Frontal cortex (tissue), 3 donors: ENCODE measurements at regions not wholly inside any gene's neighbourhood (a gene's known extent, or its start where the extent isn't known, plus 50 kb on each side); places are given as distances from the start of the nearest gene placed in this dataset.

ENCODE experiments used
- DNase-seq, 2 donors: peaks; one replicate each; pipeline ENCODE4 v3.0.0; 2012; ENCODE audit warnings: low spot score in 2 of 2
- FAIRE-seq: peaks from 2 replicates; lab custom pipeline; 2012; peaks lifted over from hg19 to GRCh38; lab: Jason Lieb, UNC
- donor health status: control.
- donor health status: control.
- donor health status: control.

DNA sequence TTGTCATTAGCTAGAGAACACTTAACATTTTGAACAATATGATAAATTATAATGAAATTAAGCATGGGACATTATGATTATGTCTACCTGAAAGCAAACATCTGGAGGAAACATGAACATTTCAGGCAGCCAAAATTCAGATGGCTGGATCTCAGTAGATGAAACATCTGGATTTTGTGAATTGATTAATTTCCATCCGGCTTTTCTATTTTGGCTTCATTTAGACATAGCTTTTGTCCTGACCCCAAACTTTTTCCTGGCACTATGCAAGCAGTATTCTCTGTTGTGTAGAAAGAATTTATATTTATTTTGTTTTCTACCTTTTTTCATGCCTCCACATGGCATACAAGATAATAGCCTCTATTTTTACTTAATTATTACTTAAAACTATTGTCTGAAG, 186.3 kb downstream of the OGFRL1 start:
- no peak for DNase-seq
- FAIRE-seq: no peak

DNA sequence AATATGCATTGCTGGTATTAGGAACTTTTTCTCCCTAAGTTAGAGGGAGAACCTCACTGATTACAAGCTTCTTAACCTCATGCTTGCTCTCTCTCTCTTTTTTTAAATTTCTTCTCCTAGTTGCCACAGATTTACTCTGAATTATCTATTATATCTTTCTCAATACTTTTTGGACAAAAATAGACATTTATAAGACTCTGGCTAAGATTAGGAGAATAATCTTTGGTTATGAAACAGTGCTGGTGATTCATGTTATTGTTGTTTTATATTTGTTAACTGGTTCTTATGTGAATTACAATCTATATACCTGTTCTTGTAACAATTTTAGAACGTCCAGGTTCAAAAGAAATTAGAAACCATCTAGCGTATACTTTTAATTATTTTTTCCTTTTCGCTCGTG, 187.8 kb downstream of the OGFRL1 start:
- FAIRE-seq (peak; percentile 8), DNase-seq (no peak)

DNA sequence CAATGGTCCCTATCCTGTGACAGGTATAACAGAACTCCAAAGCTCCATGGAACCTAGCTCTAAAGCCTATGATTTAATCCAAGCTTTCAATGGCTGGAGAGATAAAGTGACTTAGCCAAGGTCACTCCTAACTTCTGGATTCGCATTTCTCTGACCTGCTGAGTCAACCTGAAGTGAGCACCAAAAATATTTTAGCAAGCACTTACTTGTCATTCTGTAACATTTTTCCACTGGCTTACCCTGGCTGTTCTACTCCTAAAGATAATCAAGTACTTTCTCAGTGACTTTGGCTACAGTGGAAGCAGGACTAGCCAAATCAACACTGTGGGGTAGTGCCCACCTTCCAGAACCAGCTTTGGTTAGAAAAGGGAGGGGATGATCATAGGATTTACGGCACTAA, 188.3 kb downstream of the OGFRL1 start:
- DNase-seq (no peak), FAIRE-seq (no peak)

DNA sequence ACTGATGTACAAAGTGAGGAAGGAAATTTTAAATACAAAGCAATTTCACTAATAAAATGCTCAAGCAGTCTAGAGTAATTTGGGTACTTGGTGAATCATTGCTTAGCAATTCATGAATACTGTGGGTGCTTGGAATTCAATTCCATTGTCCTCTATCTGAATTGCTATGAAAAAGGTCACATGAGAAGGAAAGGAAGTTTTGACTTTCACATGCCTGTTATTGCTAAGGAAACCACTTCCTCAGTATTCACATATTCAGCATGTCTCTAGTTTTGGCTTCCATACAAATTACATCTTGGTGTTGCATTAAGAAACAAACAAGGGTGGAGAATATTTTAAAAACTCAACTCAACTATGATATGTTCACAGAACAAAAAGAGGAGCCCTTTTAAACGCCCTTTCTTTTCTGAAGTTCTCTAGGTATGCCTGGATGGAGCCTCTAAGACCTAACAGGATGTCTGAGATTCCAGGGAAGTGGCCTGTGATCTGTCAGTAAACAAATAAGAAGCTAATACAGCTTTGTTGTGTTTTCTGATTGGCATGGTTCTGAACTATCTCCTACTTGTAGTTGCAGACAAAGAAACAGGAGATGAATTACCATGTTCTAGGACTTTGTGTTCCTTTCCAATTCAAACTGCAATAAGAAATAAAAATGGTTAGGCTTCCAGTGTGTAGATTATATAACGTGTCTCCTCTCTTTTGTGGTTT, 190.4 kb downstream of the OGFRL1 start:
- FAIRE-seq (no peak), DNase-seq (peak in 1 of 2 donors; percentile 5)

DNA sequence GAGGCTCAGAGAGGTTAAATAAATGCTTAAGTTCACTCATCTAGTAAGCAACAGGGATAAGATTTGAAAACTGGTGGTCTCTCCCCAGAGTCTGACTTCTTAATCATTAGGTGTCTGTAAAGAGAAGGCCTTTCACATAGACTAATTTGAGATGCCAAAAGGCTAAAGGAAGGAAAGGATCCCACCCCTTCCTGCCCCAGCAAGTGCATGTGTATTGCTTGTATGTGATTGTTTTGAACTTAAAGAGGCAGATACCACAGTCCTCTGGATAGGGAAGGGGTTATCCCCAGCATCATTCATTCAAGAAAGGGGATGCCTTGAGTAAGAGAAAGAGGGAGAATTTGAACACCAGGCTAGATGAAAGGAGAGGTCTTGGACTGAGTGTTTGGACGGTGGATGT, 192.0 kb downstream of the OGFRL1 start:
- FAIRE-seq: no peak
- no peak for DNase-seq

DNA sequence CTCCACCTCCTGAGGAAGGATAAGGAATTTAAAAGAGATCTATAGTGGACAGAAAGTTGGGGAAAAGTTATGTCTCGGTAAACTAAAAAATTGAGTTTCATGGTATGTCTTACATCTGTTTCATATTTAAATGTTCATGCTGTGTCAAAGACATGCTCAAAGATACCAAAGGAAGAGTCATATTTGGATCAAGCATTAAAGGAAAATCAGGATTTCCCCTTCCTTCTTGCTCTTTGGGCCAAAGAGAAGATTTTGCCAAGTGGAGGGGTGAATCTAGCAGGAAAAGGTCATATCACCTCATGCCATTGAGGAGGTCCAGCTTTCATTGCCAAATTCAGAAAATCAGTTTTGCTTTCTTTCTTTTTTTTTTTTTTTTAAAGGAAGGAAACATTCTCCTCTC, 192.4 kb downstream of the OGFRL1 start:
- DNase-seq (no peak), FAIRE-seq (no peak)

DNA sequence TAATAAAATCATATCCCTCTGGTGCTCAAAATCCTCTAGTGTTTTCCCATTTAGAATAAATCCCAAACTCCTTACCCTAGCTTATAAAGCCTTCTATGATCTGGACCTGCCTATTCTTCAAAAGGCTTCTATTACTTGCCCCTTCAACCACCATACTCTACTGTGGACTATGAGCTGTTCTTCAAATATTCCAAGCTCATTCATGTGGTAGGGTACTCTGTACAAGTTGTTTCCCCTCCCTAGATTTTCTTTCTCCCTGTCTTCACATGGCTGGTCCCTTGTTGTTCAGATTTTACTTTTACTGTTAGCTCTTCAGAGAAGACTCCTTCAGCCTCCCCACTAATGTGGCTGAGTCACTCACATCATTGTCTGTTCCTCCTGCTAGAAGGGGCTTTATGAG, 193.2 kb downstream of the OGFRL1 start:
- FAIRE-seq (no peak), DNase-seq (no peak)

DNA sequence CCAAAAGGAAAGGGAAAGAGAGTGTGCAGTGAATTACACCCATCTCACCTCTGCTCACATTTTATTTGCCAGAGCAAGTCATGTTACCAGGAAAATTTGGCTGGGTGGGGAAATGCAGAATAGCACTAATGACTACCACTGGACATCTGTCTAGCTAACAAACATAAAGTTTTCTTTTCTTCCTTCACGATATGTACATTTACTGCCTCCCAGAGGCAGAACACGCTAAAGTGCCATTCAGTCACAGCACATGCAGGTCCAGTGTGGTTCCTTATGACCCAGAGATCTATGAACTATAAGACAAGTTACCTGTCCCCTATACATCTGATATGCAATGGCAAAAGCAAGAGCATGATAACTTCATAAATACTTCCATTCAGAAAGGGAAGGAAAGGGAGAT, 194.1 kb downstream of the OGFRL1 start:
- no peak for FAIRE-seq
- no peak for DNase-seq

DNA sequence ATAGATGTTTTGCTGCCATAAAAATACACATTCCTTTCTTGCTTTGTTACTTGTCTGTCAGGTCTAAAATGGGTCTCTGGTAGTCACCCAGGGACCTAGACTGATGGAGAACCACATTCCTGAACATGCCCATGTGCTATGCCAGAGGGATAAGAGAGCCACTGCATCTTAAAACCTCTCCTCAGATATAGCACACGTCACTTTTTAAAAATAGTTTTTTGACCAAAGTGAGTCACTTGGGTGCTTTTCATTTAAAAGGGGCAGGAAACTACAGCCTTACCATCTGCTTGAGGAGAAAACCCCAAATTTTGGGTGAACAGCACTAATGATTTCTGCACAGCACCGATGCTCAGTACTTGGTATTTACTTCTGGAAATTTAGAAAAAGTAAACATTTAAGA, 197.8 kb downstream of the OGFRL1 start:
- no peak for DNase-seq

DNA sequence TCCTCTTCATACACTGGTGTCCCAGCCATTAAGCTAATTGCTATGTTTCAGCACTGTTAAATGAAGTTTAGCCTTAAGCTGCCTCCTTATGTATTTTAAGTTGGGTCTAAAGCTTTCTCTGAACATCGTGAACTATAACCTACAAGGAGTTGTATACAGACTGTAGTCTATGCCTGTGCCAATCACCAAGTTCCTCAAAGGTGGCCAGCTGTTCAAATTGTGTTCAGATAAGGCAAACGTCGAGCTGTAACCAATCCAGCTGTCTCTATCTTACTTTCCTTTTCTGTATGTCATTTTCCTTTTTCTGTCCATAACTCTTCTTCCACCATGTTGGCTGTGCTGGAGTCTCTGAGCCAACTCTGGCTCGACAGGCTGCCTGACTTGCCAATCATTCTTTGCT, 199.6 kb downstream of the OGFRL1 start:
- no peak for FAIRE-seq

More for the DNA sequence above, 197.8 kb downstream of the OGFRL1 start:
- FAIRE-seq: no peak

DNA sequence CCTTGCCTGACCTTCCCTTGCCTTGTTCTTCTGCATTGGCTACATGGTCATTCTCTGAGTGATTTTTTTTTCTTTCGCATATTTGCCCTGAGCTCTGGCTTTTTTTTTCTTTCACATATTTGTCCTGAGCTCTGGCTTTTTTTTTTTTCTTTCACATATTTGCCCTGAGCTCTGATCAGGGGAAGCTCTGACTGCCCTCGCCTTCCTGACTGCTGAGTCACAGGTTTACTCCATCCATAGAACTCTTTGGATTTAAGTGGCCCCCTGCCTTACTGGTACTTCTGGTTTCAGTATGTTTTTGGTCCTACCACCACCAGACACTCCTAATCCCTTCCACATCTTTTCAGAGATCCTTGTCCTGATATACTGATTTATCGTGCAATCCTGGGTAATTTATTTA, 201.1 kb downstream of the OGFRL1 start:
- FAIRE-seq (no peak), DNase-seq (no peak)

More for the DNA sequence above, 199.6 kb downstream of the OGFRL1 start:
- no peak for DNase-seq

DNA sequence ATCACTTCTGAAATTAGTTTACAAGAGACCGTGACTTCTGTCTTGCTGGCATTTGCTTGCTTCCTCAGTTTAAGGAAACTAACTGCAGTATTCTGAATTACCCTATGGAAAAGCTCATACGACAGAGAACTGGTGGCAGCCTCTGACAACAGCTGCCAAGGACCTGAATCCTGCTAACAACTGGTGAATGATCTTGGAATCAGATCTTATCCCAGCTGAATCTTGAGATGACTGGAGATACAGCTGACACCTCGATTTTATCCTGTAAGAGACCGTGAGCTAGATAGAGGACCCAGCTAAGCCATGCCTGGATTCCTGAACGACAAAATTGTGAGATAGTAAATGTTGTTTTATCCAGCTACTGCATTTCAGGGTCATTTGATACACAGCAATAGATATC, 202.3 kb downstream of the OGFRL1 start:
- FAIRE-seq: no peak
- DNase-seq: no peak

DNA sequence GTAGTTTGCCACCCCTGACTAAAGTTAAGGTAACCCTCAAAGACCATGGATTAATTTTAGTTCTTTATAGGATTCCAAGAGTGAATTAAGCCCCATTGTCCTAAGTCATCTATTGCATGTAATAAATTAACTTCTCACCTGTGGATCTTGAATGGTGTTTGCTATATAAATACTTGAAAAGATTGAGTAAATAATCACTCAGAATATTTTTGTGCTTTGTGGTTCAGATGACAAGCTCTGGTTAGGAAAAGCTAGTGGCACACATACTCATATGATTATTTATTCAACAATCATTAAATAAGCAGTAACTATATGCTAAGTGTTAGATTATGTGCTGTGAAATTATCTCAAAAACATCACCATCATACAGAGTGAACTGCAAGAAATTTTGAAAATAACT, 203.2 kb downstream of the OGFRL1 start:
- no peak for FAIRE-seq
- DNase-seq: no peak

DNA sequence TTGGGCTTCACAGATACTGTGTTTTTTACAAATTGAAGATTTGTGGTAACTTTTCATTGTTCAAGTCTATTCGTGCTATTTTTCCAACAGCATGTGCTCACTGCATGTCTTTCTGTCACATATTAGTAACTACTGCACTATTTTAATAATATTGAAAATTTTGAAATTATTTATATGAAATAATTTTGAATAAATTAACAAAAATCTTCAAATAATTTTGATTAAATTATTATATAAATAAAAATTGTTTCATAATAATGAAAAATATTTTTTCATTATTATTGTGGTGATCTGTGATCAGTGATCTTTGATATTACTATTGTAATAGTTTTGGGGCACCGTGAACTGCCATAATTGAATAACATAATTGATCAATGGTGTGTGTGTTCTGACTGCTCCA, 204.1 kb downstream of the OGFRL1 start:
- DNase-seq: no peak
- FAIRE-seq: peak; percentile 97

DNA sequence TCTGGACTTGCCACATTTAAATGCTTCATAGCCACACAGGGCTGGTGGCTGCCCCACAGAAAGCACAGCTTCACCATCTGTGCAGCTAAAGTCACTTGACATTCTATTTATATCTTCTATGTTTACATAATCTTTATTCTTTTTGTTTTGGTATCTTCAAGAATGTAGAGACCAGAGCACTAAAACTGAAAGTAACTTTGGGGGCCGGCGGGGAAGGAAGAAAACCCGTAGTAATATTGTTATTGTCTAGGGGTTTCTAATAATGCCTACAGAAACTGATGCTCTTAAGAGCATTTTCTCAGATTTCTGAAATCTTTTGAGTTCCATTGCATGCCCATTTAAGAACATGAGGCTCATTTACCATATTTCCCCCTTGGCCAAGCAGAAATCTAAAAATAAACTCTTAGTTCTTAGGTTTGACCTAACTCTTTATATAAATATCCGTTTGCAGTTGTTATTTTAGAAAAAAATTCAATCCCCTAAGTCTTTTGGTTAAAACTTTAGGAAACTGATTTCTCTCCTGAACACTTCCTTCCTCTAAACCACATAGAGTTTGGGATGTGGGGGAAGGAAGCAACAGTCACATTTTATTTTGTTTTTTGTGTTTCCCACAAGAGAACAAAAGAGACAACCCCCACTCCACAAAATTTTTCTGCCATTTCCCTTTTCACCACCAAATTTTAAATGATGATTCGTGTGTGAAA, 207.6 kb downstream of the OGFRL1 start:
- FAIRE-seq (no peak), DNase-seq (no peak)

DNA sequence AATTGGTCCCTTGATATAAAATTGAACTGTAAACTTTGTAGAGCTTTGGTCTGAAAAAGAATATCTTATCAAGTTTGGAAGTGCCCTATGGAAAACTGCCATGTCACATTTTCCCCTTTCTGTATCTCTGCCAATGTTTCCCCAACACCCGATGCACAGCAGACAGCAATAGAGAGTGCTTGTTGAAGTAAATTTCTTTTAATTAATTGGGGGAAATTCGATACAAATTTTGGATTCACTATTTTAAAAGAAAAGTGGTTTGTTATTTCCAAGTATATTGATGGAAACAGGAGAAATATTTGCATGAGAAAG, 208.1 kb downstream of the OGFRL1 start:
- FAIRE-seq: no peak
- DNase-seq: no peak

DNA sequence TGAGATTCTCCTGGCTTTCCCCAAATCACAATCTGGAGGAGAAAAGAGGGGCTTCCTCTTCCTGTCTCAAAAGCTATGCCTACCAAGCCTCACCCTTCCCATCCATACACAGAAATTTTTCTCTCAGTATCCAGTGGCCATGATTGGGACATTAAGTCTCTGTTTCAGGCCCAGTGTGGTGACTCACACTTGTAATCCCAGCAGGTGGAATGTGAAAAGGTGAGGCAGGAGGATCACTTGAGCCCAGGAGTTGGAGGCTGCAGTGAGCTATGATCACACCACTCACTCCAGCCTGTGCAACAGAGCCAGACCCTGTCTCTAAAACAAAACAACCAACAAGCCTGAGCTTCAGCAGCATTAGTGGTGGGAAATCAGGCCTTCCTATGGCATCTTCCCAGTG, 210.0 kb downstream of the OGFRL1 start:
- no peak for FAIRE-seq

DNA sequence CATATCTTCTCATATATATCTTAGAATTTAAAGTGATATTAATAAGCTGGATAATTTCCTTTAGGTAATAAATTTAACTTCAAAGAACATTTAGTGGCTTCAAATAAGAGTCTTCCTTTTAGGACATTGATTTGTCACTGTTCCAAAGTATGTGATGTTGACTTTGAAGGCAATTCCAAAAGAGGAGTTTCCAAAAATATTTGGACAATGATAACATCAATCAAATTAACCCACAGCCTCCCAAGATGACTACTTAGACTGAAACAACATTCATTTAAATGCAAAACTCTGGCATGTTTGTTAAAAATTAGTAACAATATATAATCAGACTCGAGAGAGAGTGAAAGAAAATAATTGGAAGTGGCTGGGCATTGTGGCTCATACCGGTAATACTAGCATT, 211.1 kb downstream of the OGFRL1 start:
- FAIRE-seq (no peak), DNase-seq (no peak)

More for the DNA sequence above, 210.0 kb downstream of the OGFRL1 start:
- no peak for DNase-seq

DNA sequence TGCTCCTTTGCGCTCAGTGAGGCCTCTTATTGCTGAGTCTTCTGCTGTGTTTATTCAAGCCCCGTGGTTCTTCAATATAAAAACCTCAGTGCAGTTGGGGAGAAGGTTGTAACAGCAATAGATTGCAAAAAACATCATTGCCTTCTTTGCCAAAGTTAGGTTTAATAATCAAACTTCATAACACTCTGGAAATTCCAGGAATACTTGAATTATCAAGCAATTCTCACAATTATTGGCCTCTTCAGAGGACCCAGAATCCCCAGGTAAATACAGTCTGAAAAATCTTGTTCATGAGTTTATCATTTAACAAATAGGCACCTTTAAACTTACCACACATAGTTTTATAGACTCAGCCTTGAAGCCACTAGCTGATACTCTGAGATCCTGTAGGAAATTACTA, 213.6 kb downstream of the OGFRL1 start:
- no peak for DNase-seq
- FAIRE-seq: no peak

DNA sequence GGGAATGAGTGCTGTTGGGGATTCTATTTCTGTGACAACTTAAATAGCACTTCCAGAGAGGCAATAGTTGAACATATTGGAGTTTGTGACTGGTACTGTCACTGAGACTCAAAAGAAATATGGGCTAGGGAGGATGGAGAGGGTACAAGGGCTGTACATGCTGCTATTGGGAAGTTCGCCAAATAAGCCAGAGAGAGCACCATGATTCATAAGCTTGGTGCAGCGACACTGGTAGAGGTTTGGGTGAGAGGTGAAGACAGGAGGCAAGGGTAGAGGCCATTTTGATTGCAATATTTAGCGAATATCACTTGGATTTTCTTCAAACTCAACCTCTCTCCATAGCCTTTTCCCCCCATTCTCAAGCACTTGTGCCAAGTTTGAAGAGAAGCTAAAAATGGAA, 214.3 kb downstream of the OGFRL1 start:
- FAIRE-seq: no peak
- no peak for DNase-seq

DNA sequence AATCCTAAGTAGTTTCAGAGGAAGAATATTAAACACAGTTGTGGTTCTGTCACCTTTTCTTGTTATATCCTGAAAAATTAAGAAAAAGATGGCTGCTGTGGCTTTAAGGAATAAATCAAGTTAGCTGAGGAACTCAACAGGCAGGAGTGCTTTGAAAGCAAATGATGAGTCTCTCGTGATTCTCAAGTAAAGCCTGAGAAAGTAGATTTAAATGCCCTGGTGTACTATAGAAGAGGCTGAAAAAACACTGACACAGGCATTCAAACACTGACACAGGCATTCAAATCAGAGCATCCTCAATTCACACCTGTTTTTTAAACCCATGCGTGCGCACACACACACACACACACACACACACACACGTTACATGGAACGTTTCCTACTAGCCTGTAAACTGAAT, 218.6 kb downstream of the OGFRL1 start:
- FAIRE-seq (no peak), DNase-seq (no peak)
